ENCODE measurements at regions not wholly inside any gene's neighbourhood (a gene's known extent, or its start where the extent isn't known, plus 50 kb on each side); places are given as distances from the start of the nearest gene placed in this dataset.

DNA sequence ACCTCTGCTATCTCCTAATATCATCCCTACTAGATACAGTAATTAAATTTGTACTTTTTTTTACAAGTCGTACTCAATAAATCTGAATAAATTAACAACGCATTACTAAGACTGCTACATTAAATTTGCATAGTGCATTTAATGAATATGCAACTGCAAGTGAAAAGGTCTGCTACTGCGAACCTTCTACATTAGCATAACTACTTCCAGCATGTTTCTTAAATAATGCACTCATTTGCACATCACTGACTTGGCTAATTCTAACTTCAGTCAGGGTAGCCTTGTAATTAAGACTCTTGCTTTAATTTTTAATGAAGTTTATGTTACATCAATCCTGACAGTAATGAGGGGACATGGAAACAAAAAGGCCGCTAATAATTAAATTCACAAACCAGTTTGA, 98.9 kb upstream of the FOXB1 start:
- Histone ChIP-seq H3K14ac (ENCODE audit: insufficient read depth, low read length) (no peak overlapping the region), H3K56ac (ENCODE audit: insufficient read length, low read depth, low read length) (no peak overlapping the region), H3K4me2 (ENCODE audit: insufficient read depth, insufficient read length, low read length) (peak overlapping the region; percentile 51), H3K79me1 (ENCODE audit: insufficient read depth, low read depth, low read length, poor library complexity, severe bottlenecking) (no peaks in the 10 kb centered on the region), H2BK12ac (ENCODE audit: insufficient read length, low read depth, low read length) (no peak overlapping the region), H3K23me2 (ENCODE audit: insufficient read length, low read depth, low read length, poor library complexity, severe bottlenecking) (no peaks in the 10 kb centered on the region), H3K4me1 (ENCODE audit: insufficient read depth, low read length) (no peaks in the 10 kb centered on the region; the same call in 1 of the 2 replicates), H2BK120ac (ENCODE audit: low read depth, low read length, poor library complexity, severe bottlenecking) (no peak overlapping the region), H4K8ac (replicated peaks; ENCODE audit: insufficient read length, low read depth, low read length) (no peak overlapping the region), H3T11ph (ENCODE audit: low read length) (no peak overlapping the region), H3K79me2 (ENCODE audit: insufficient read depth, low read length) (no peaks in the 10 kb centered on the region), H4K5ac (ENCODE audit: insufficient read length, low read depth, low read length) (no peak overlapping the region), H3K9me3 (ENCODE audit: control insufficient read depth, low read depth, low read length) (no peaks in the 10 kb centered on the region), H2AK5ac (ENCODE audit: insufficient read length, low read length) (no peak overlapping the region), H2BK20ac (ENCODE audit: low read depth, low read length, poor library complexity, severe bottlenecking) (no peak overlapping the region), H3K23ac (ENCODE audit: insufficient read length, low read depth, low read length) (no peak overlapping the region), H3K18ac (ENCODE audit: insufficient read length, low read depth, low read length) (no peak overlapping the region), H2BK15ac (ENCODE audit: low read depth, low read length) (no peak overlapping the region), H4K20me1 (ENCODE audit: control insufficient read depth, insufficient read depth, insufficient read length) (no peaks in the 10 kb centered on the region), H3K9ac (ENCODE audit: extremely low read depth, insufficient read length, low read length) (no peak overlapping the region), H3K27me3 (ENCODE audit: insufficient read depth, low read length) (no peaks in the 10 kb centered on the region), H2BK5ac (ENCODE audit: insufficient read length, low read length) (no peak overlapping the region), H4K91ac (ENCODE audit: insufficient read length, low read depth, low read length) (no peak overlapping the region), H3K27ac (ENCODE audit: insufficient read length, low read depth, low read length) (no peak overlapping the region), H2AFZ (ENCODE audit: low read length) (no peak overlapping the region), H3K4ac (ENCODE audit: low read depth, low read length) (no peak overlapping the region)
- Mint-ChIP-seq H3K4me1 (peaks cover 24 to 29% of the 10 kb centered on the region in 2 experiments), H3K27me3 (ENCODE audit: low read depth) (peaks cover 2% of the 10 kb centered on the region), H3K4me3 (peak overlapping the region in 1 of 2 experiments; percentile 2; a peak in 3 of 5 replicates), H3K27ac (no peak overlapping the region; a peak in 1 of 7 replicates), H3K9me3 (no peaks in the 10 kb centered on the region), H3K36me3 (ENCODE audit: insufficient read depth in 1 of 3, low read depth in 3 of 3) (no peaks in the 10 kb centered on the region)
- TF ChIP-seq, protein P1, sequence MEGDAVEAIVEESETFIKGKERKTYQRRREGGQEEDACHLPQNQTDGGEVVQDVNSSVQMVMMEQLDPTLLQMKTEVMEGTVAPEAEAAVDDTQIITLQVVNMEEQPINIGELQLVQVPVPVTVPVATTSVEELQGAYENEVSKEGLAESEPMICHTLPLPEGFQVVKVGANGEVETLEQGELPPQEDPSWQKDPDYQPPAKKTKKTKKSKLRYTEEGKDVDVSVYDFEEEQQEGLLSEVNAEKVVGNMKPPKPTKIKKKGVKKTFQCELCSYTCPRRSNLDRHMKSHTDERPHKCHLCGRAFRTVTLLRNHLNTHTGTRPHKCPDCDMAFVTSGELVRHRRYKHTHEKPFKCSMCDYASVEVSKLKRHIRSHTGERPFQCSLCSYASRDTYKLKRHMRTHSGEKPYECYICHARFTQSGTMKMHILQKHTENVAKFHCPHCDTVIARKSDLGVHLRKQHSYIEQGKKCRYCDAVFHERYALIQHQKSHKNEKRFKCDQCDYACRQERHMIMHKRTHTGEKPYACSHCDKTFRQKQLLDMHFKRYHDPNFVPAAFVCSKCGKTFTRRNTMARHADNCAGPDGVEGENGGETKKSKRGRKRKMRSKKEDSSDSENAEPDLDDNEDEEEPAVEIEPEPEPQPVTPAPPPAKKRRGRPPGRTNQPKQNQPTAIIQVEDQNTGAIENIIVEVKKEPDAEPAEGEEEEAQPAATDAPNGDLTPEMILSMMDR (conservative IDR thresholded peaks at IDR 0.05), result no peak
- no CpG with 5 or more reads among the region's 4 CpGs for WGBS (ENCODE audit: extremely low coverage, insufficient read length, low lambda C conversion rate)
- no peak for DNase-seq

Data from H9 (cell line).